ENCODE measurements at regions not wholly inside any gene's neighbourhood (a gene's known extent, or its start where the extent isn't known, plus 50 kb on each side); places are given as distances from the start of the nearest gene placed in this dataset.

DNA sequence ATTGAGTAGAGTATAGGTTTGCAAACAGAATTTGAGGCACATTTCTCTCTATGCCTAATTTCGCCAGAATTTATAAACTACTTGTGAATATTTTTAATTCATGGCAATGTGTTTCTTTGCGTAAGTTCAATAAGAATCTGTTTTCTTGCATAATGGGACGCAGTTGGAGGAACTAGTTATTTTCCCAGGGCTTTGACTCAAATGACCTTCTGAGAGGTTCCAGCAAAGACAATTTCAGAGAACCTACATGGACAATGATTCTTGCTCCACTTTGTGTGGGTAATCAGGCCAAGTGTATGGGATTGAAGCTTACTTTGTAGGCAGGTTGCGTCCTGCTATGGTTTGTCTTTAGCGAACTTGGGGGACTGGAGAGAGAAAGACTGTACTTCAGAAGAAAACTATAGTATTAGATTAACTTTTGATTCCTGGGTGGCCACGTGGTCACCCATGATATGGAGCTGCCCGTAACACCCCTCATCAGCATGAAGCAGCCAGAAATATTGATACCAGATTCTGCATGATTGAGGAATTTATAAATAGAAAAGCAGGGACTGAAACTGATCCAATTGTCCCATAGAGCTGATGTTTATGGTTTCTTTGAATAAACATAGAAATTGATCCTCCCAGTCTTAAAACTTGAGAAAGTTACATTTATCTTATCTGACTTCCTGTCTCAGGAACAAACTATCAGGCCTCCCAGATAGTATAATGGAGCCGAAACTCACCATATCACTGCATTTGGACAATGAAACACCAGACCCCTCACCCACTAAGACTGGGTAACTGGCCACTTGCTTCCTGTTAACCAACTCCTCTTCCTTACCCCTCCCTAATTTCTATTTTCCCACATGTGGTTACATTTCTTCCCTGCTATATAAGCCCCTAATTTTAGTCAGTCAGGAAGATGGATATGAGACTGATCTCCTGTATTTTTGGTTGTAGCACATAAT, 815.3 kb upstream of the HS6ST1 start:
- POLR2A ChIA-PET, result no interaction called here
- FAIRE-seq, result no peak

More for the DNA sequence above, 815.3 kb upstream of the HS6ST1 start:
- Histone ChIP-seq H3K36me3 (ENCODE audit: control insufficient read depth in 2 of 2, extremely low read depth in 1 of 2, insufficient read depth in 2 of 2, low read length in 2 of 2) (no peaks in the 10 kb centered on the region), H3K79me2 (ENCODE audit: control insufficient read depth, insufficient read depth, low read length) (no peaks in the 10 kb centered on the region), H3K4me1 (ENCODE audit: control insufficient read depth, extremely low read depth, insufficient read depth, low read length) (no peaks in the 10 kb centered on the region), H3K4me3 (replicated peaks in 1 of 3; ENCODE audit: insufficient read depth in 1 of 3, low read depth in 1 of 3, low read length in 3 of 3) (no peak overlapping the region), H3K9me1 (replicated peaks; ENCODE audit: control insufficient read depth, extremely low read depth, insufficient read depth, low read length) (no peaks in the 10 kb centered on the region), H3K27me3 (ENCODE audit: control insufficient read depth in 2 of 2, insufficient read depth in 2 of 2, low read length in 2 of 2) (no peaks in the 10 kb centered on the region), H3K9ac (replicated peaks; ENCODE audit: extremely low read depth, insufficient read depth, low read length) (no peak overlapping the region), H4K20me1 (replicated peaks; ENCODE audit: control insufficient read depth, extremely low read depth, insufficient read depth, low read length) (no peaks in the 10 kb centered on the region), H3K4me2 (ENCODE audit: insufficient read depth, low read length) (no peak overlapping the region), H2AFZ (ENCODE audit: low read depth, low read length) (no peak overlapping the region), H3K9me3 (replicated peaks; ENCODE audit: control insufficient read depth, insufficient read depth, low read length) (no peaks in the 10 kb centered on the region), H3K27ac (ENCODE audit: insufficient read depth, low read depth, low read length) (no peak overlapping the region)
- no peak for DNase-seq (ENCODE audit: low read depth, low spot score)
- BruUV-seq (replicated peaks), result no TSS peak
- intact Hi-C loops (cut with micrococcal nuclease), result no loop called here
- dilution Hi-C loops (cut with MboI; ENCODE audit: extremely low pct_ligation_motif_present, low sequenced_read_pairs), result no loop called here
- TF ChIP-seq, protein P1, sequence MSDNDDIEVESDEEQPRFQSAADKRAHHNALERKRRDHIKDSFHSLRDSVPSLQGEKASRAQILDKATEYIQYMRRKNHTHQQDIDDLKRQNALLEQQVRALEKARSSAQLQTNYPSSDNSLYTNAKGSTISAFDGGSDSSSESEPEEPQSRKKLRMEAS (IDR thresholded peaks at IDR 0.05; ENCODE audit: insufficient read depth, insufficient read length), result no peak
- no peak for TF ChIP-seq EZH2 (IDR thresholded peaks at IDR 0.05; ENCODE audit: borderline replicate concordance, low read depth, low read length, severe bottlenecking)
- TF ChIP-seq POLR2A (IDR thresholded peaks at IDR 0.05; ENCODE audit: low read depth, low read length), result no peak
- TF ChIP-seq MYC (IDR thresholded peaks at IDR 0.05; ENCODE audit: low read depth, low read length), result no peak
- TF ChIP-seq, protein P2, sequence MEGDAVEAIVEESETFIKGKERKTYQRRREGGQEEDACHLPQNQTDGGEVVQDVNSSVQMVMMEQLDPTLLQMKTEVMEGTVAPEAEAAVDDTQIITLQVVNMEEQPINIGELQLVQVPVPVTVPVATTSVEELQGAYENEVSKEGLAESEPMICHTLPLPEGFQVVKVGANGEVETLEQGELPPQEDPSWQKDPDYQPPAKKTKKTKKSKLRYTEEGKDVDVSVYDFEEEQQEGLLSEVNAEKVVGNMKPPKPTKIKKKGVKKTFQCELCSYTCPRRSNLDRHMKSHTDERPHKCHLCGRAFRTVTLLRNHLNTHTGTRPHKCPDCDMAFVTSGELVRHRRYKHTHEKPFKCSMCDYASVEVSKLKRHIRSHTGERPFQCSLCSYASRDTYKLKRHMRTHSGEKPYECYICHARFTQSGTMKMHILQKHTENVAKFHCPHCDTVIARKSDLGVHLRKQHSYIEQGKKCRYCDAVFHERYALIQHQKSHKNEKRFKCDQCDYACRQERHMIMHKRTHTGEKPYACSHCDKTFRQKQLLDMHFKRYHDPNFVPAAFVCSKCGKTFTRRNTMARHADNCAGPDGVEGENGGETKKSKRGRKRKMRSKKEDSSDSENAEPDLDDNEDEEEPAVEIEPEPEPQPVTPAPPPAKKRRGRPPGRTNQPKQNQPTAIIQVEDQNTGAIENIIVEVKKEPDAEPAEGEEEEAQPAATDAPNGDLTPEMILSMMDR (IDR thresholded peaks at IDR 0.05; ENCODE audit: extremely low read depth in 1 of 2, insufficient read depth in 1 of 2, low read depth in 1 of 2, low read length in 2 of 2), result no peak
- TF ChIP-seq GATA2 (IDR thresholded peaks at IDR 0.05; ENCODE audit: insufficient read depth, insufficient read length, low read depth, low read length), result no peak
- TF ChIP-seq POLR2AphosphoS5 (IDR thresholded peaks at IDR 0.05; ENCODE audit: insufficient read depth, low read depth, low read length), result no peak
- TF ChIP-seq FOS (IDR thresholded peaks at IDR 0.05; ENCODE audit: borderline replicate concordance, insufficient read depth, low read length), result no peak
- TF ChIP-seq JUN (IDR thresholded peaks at IDR 0.05; ENCODE audit: borderline replicate concordance, insufficient read depth, insufficient read length, low read depth), result no peak
- CTCF ChIA-PET, result no interaction called here
